NCI-H187 (cell line): ENCODE measurements at regions not wholly inside any gene's neighbourhood (a gene's known extent, or its start where the extent isn't known, plus 50 kb on each side); places are given as distances from the start of the nearest gene placed in this dataset.

Experiments
- DNase-seq, 2 experiments: peaks; one replicate each; lab custom pipeline; 2025; lab: John Stamatoyannopoulos, UW

DNA sequence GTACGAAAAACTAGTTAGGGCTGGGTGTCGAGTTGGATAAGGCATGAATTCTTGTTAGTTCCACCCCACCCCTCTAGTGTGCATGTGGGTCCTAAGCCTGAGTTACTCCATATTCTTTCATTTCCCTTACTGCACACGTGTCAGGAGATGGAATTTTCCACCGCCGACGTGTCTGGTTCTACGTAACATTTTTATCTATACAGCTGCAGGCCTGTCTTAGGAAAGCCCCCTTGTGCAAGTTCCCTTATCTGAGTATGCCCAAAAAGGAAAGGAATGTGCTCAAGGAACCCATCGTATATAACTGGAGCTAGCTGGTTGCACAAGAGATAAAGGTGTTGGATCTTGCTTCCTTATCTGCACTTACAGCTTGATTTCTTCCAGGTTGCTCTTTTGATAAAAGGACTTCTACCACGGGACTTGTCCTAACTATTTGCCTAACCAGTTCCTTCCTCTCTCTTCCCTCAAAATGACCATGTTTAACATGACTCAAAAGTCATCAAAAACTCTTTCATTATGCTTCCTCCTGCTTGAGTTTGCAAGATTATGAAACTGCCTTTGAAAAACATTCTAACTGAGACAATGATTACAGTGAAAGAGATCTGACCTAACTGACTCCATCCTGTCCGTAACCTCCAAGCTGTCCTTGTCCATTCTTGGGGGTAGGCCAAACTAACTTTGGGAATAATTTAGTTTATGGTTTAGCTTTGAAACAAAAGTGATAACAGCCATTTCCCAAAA, 181.4 kb downstream of the AKR1D1 start:
- DNase-seq, result no peak

DNA sequence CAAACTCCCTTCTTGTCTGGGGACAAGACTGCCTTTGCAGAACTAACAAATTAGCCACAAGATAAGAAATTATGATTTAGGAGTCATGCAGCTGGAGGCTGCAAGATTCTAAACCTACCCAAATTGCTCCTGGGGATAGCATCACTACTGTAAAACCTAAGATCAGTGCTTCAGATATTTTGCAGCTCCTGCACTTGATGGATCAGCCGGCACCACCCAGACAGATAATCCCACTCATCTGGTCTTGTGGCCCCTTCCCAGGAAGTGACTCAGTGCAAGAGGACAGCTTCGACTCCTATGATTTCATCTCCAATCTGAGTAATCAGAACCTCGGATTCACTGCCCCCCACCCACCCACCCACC, 181.9 kb downstream of the AKR1D1 start:
- no peak for DNase-seq

DNA sequence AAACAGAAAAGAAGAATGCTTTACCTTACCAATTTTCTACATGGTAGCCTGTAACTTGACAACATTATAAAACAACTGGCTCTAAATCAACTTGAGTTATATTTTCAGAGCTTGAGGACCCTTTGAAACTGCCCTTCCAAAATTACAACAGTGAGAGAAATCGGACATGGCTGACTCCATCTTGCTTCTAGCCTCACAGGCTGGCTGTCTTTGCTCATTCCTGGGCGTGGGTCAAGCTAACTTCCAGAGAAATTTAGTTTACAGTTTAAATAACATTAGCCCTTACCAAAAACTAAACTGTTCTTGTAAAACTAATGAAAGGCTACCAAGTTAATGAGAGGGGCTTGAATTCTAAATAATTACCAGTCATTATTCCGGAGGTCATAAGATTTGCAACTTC, 183.4 kb downstream of the AKR1D1 start:
- DNase-seq, result no peak

DNA sequence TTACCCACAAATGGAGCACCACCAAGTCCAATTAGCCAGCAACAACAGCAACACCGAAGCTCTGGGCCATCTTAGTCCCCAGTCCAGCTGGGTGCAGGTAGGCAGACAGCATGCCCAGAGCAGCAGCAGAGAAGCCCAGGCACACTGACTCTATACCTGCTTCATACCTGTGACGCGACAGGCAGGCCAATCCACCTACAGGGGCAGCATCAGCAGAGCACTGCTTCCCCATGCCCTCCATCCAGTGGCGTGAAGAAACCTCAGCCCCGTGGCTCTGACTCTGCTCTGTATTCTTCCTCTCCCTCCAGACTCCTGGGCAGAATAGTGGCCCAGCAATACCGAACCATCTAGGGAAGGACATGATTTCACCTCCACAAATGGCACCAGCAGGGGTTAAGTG, 191.7 kb downstream of the AKR1D1 start:
- no peak for DNase-seq

DNA sequence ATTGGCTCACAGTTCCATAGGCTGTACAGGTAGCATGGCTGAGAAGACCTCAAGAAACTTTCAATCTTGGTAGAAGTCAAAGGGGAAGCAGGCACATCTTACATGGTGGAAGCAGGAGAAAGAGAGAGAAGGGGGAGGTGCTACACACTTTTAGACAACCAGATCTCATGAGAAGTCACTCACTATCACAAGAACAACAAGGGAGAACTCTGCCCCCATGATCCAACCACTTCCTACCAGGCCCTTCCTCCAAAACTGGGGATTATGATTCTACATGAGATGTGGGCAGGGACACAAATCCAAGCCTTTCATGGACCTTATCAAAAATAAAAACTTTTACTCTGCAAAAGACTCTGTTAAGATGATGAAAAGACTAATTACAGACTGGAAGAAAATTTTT, 183.2 kb upstream of the TRIM24 start:
- no peak for DNase-seq

DNA sequence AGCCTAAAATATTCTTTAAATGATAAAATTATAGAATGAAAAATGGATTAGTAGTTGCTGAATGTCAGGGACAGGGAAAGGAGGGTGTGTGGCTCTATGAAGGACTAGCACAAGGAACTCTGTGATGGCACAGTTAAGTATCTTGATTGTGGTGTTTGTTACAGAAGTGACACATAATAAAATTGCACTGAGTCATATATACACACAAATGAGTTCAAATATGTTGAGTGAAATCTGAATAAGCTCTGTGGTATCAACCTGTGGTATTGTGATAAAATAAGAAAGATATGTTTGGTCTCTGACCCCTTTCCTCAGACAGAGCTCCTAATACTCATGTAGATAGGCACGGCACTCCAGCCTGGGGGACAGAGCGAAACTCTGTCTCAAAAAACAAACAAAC, 181.5 kb upstream of the TRIM24 start:
- DNase-seq, result no peak

DNA sequence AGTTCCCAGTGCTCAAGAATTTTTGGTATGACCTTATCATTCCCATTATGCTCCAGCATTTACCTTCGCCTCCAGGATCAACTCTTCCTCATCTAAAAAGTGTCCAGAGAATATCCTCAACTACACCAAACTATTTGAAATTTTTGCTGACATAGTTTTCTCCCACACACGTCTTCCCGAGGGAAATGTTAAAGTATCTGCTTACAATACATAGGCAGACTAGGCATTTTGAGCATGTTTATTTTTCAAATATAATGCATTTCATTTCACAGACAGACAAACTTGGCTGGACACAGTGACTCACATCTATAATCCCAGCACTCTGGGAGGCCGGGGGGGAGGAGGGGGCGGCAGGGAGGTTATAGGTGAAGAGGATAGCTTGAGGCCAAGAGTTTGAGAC, 177.1 kb upstream of the TRIM24 start:
- DNase-seq, result no peak

DNA sequence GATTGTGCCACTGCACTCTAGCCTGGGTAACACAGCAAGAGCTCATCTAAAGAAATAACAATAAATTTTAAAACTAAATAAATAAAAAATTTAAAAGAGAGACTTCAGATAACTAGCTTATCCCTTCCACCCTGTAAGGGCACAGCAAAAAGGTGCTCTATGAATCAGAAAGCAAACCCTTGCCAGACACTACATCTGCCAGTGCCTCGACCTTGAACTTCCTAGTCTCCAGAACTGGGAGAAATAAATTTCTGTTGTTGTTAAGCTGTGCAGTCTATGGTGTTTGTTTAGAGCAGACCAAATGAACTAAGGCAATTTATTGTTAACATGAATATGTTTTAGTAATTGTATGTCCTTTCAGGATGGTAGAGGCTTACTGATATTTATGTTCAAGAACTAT, 174.9 kb upstream of the TRIM24 start:
- no peak for DNase-seq

DNA sequence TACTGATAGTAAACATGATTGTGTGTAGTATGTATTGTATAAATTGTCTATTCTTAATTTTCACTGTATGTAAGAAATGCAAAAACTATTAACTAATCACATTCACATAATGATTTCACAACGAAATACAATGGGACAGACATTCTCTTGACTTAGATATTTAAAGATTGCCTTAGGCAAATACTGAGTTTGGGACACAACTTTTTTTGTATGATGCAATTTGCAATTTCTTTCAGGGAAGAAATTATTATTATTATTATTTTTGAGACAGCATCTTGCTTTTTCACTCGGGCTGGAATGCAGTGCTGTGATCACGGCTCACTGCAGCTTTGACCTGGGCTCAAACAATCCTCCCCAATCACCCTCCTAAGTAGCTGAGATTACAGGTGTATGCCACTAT, 173.2 kb upstream of the TRIM24 start:
- DNase-seq, result no peak

DNA sequence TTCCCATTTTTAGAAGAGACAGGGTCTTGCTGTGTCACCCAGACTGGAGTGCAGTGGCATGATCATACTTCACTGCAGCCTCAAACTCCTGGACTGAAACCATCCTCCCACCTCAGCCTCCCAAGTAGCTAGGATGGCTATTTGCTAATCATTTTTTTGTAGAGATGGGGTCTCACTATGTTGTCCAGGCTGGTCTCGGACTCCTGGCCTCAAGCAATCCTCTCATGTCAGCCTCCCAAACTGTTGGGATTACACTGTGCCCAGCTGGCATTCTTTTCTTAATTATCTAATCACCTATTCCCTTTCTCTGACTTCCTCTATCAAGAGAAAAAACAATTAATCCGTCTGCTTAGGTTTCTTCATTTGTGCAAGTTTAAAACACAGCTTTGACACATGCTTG, 172.5 kb upstream of the TRIM24 start:
- DNase-seq, result no peak

DNA sequence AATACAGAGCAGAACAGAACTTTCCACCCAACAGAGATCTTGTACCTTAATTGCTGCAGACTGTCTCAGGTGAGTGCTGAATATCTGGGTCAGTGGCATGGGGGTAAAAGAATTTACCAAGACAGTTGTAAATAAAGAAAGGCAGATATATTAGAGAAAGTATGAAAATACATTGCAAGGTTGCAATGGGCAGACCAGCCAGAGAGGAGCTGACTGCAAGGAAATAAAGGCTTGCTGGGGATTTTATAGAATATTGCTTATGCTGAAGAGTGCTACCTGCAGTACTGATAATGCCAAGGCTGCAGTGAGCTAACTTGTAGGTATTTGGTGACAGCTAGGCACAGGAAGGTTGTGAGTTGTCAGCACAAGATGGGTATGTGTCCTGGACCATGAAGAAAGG, 171.0 kb upstream of the TRIM24 start:
- DNase-seq, result no peak

DNA sequence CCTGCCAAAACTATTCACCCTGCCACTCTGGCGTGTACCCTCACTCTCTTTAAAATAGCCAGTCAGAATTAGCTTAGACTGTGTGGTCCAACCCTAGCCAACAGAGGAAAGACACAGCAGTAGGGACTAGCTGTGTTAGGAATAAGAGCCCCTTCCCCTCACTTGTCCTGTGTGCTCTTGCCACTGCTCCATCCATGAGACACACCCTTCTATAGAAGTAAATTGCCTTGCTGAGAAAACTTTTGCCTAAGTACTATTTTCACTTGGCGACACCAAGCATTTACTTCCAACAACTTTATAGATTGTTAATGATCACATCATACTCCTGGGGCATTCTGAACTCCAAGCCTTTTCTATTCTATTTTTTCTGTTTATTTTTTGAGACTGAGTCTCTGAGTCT, 170.2 kb upstream of the TRIM24 start:
- no peak for DNase-seq

DNA sequence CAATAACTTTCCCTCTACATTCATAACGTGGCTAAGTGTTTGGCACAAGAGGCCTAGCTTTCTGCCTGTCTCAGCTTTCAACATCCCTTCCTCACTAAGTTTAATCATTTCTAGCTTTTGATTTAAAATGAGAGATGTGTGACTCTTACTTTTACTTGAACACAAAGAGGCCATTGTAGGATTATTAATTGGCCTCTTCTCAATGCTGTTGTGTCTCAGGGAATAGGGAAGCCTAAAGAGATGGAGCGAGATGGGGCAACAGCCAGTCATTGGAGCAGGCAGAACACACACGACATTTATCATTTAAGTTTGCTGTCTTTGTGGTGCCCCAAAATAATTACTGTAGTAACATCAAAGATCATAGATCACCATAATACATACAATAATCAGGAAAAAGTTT, 167.1 kb upstream of the TRIM24 start:
- DNase-seq, result no peak

DNA sequence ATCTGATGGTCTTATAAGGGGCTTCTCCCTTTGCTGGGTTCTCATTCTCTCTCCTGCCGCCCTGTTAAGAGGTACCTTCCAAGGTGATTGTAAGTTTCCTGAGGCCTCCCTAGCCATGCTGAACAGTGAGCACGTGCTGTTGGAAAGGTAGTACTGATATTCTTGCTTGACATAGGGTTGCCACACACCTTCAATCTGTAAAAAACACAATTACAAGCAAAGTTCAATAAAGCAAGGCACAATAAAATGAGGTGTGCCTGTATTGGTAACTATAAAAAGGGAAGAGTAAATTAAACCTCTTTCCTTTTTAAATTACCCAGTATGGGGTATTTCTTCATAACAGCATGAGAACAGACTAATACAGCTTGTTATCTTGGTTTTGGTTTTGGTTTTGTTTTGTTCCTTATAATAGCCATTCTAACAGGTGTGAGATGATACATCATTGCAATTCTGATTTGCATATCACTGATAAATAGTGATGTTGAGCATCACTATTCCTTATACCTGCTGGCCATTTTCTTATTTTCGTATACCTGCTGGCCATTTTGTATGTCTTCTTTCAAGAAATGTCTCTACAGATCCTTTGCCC, 164.9 kb upstream of the TRIM24 start:
- DNase-seq, result no peak

DNA sequence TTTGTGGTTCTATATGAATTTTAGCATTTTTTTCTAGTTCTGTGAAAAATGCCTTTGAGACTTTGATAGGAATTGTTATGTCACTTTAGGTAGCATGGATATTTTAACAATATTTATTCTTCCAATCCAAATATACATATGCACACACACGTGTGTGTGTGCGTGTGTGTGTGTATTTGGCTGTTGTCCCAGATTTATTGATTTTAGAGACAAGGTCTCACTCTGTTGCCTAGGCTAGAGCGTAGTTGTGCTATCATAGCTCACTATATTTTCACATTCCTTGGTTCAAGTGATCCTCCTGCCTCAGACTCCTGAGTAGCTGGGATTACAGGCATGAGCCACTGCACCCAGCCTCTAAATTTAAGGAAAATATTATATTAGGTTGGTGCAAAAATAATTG, 162.5 kb upstream of the TRIM24 start:
- DNase-seq, result no peak

DNA sequence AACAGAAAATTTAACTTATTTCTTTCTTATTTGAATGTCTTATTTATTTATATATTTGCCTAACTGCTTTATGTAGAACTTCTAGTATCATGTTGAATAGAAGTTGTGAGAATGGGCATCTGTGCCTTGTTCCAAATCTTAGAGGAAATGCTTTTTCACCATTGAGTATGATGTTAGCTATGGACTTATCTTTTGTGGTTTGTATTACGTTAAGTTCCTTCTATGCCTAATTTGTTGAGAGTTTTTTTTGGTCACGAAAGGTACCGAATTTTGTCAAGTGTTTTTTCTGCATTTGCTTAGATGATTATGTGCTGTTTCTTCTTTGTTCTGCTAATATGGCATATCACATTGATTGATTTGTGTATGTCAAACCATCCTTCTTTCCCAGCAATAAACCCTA, 161.0 kb upstream of the TRIM24 start:
- DNase-seq, result no peak

DNA sequence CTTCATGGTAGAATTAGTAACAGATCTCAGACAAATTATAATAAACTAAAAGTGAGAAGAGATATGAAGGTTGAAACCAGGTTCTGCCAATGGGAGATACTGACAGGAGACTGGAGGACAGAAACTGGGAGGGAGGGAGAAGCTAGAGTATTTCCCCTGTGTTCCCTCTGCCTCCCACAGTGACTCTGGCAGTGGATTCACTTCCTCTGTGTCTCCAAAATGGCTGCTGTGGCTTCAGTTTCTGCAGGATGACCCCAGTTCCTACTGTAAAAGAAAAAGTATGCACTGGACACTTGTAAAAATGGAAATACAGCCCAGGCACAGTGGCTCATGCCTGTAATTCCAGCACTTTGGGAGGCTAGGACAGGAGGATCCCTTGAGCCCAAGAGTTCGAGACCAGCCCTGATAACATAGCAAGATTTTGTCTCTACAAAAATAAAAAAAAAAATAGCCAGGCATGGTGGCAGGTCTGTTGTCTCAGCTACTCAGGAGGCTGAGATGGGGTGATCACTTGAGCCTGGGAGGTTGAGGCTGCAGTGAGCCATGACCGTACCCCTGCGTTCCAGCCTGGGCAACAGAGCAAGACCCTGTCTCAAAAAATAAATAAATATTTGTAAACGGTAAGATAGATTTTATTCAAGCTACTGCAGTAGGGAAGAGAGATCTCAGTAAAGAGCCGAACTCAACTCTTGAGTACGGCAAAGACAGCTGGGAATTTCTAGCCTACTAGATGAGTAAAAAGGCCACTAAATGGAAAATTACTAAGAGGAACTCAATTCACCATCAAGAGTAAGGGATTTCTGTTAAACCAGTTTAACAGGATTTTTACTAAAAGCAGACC, 156.6 kb upstream of the TRIM24 start:
- DNase-seq, result no peak

DNA sequence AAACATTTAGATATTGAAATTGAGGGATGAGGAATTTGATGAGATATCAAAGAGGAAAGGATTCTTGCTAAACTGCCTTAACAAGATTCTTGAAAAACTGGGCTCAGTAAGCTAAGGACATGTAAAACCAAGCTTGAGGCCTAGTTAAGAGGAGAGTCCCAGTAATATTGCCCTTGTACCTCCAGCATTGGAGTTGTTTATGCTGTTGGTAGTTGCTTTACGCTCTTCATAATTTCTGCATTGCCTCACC, 156.1 kb upstream of the TRIM24 start:
- no peak for DNase-seq

DNA sequence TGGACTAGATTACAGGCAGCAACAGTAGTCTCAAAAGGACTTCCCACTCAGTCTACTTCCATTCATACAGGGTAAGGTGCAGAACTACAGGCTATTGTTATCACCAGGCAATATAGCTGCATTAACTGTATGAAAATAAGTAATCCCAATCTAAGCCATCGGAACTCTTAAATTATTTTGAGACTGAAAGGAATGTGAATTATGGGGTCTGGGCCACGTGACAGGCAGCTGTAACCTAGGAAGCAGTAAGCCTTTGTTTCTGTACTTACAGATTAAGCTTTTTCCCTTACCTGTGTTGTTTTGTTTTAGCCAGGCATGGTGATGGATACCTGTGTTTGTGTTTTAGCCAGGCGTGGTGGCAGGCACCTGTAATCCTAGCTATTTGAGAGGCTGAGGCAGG, 152.4 kb upstream of the TRIM24 start:
- DNase-seq, result no peak

DNA sequence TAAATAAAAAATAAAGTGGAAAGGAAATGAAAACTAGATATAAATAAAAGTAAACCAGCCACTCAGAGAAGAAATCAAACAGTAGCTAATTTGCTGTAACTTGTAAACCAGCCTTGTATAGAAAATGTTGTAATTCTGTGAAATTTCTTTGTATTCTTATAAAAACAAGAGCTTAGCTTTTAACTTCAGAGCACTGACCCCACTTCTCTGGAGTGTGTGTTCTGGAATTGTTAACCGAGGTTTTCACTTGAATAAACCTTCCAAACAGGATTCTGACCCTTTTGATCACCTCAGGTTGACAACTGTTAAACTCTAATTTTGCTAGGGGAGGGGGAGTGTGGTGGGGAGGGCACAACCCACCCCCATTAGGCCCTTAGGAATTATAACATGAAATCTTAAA, 151.9 kb upstream of the TRIM24 start:
- DNase-seq, result no peak

DNA sequence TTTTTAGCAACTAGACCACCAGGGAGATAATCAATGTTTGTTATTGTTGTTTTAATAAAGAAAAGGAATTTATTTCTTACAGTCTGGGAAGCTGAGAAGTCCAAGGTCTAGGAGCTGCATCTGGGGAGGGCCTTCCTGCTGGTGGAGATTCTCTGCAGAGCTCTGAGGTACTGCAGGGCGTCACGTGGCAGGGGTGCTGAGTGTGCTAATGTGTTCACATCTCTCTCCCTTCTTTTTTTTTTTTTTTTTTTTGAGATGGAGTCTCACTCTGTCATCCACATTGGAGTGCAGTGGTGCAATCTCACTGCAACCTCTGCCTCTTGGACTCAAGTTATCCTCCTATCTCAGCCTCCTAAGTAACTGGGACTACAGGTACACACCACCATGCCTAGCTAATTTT, 150.9 kb upstream of the TRIM24 start:
- DNase-seq, result no peak

DNA sequence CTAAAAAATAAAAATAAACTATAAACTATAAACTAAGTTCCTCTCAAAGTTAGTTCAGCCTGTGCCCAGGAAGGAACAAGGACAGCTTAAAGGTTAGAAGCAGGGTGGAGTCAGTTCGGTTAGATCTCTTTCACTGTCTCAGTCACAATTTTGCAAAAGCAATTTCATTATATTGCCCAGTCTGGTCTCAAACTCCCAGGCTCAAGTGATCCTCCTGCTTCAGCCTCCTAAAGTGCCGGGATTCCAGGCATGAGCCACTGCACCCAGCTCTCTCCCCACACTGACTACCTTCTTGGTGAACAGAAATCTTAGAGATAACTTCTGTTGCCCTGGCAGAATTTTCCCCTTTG, 146.3 kb upstream of the TRIM24 start:
- no peak for DNase-seq

DNA sequence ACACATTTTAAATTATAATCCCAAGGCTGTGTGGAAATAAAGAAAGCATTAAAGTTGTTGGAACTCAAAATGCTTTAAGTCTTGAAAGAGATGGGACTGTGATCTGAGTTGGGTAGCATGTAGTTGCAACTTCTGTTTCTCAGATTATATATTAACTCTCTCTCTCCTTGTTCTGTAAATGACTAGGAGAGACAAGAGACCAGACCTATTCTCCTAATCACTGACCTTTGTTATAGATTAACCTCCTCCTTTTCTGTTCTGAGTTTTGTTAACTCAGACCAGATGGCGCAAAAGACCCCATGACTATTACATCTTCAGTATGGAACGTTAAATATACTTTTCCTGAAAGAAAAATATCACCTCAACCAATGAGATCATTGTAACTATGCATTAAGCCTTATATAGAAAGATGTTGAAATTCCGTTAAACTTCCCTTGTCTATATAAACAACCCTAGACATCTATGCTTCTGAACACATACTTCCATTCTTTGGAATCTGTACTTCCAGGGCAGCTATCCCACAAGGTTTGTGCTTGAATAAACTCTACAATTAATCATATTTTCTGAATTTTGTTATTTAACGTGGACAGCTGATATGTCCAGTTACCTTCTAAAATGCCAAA, 143.5 kb upstream of the TRIM24 start:
- DNase-seq, result no peak
